ENCODE measurements at regions not wholly inside any gene's neighbourhood (a gene's known extent, or its start where the extent isn't known, plus 50 kb on each side); places are given as distances from the start of the nearest gene placed in this dataset.

GRCh38 chr15:47384776-47385175 lies 332.5 kb upstream of the SEMA6D start:
- WGBS, 2 donors = 79 to 81% methylated on average over 2 of the region's 2 CpGs
- TF ChIP-seq POLR2A (IDR thresholded peaks at IDR 0.05) = no peak
- TF ChIP-seq, protein P1, sequence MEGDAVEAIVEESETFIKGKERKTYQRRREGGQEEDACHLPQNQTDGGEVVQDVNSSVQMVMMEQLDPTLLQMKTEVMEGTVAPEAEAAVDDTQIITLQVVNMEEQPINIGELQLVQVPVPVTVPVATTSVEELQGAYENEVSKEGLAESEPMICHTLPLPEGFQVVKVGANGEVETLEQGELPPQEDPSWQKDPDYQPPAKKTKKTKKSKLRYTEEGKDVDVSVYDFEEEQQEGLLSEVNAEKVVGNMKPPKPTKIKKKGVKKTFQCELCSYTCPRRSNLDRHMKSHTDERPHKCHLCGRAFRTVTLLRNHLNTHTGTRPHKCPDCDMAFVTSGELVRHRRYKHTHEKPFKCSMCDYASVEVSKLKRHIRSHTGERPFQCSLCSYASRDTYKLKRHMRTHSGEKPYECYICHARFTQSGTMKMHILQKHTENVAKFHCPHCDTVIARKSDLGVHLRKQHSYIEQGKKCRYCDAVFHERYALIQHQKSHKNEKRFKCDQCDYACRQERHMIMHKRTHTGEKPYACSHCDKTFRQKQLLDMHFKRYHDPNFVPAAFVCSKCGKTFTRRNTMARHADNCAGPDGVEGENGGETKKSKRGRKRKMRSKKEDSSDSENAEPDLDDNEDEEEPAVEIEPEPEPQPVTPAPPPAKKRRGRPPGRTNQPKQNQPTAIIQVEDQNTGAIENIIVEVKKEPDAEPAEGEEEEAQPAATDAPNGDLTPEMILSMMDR (IDR thresholded peaks at IDR 0.05) = no peak
- no peak for DNase-seq (ENCODE audit: low spot score in 2 of 2)
- intact Hi-C loops (cut with DNase I; ENCODE audit: low total_unique reads) = no loop called here
- no peak overlapping the region for H3K4me3 ChIP-seq (ENCODE audit: low read depth, poor library complexity, severe bottlenecking)

DNA sequence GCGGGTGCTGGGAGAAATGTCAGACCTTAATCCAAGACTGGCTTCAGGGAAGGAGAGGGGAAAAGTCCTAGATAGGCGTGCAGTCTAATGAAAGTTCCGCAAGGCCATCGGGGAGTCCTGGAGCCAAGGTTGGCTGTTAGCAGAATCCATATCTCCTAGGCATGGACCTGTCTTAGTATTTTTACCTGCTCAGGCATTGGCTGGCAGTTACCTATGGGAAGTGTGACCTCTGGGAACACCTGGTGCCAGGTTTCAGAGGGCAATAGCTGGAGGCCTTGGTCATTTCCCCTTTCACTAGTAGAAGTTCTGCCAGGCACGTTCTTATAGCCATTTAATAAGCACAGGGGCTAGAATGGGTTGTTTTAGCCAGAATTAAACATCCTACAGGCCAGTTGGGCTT lies 330.8 kb upstream of the SEMA6D start:
- WGBS, 2 donors = 93 to 94% methylated on average over 5 of the region's 5 CpGs
- intact Hi-C loops (cut with DNase I; ENCODE audit: low total_unique reads) = no loop called here
- no peak for DNase-seq (ENCODE audit: low spot score in 2 of 2)
- no peak overlapping the region for H3K4me3 ChIP-seq (ENCODE audit: low read depth, poor library complexity, severe bottlenecking)
- no peak for TF ChIP-seq POLR2A (IDR thresholded peaks at IDR 0.05)
- TF ChIP-seq, protein P1 (IDR thresholded peaks at IDR 0.05) = no peak

DNA sequence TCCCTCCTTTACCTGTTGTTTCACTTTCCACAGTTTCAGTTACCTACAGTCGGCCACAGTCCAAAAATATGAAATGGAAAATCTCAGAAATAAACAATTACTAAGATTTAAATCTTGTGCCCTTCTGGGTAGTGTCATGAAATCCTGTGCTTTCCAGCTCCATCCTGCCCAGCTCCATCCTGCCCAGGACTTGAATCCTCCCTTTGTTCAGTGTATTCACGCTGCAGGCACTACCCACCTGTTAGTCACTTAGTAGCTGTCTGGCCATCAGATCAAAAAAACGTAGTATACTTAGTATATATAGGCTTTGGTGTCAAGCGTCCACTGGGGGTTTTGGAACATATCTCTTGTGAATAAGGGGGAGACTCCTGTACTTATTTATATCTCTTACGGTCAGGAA lies 329.0 kb upstream of the SEMA6D start:
- WGBS, 2 donors = 56 to 60% methylated on average over 5 of the region's 5 CpGs
- no peak for DNase-seq (ENCODE audit: low spot score in 2 of 2)
- intact Hi-C loops (cut with DNase I; ENCODE audit: low total_unique reads) = no loop called here
- TF ChIP-seq, protein P1 (IDR thresholded peaks at IDR 0.05) = no peak
- no peak for TF ChIP-seq POLR2A (IDR thresholded peaks at IDR 0.05)
- no peak overlapping the region for H3K4me3 ChIP-seq (ENCODE audit: low read depth, poor library complexity, severe bottlenecking)

DNA sequence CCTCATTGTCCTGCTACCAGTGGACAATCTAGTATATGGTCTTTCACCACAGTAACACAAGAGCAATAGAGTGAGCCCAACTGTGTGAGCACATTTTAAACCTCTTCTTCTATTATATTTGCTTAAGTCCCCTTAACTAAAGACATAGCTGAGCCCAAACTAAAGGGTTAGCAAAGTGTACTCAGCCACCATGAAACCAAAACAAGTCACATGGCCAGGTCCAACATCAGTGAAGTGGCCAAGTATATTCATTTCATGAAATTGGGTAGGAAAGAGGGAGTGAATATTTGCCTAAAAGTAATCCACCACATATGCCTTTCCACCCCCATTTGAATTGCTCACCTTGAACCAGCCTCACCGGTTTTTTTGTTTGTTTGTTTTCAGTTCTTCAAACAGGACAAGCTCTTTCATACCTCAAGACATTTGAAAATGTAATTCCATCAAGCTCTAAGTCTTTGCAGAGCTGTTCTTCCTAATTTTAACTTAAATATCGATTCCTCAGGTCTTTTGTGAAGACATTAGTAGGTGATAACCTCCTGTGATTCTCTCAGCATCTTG lies 327.0 kb upstream of the SEMA6D start:
- H3K4me3 ChIP-seq (ENCODE audit: low read depth, poor library complexity, severe bottlenecking) = no peak overlapping the region
- 90% methylated on average over 2 of the region's 2 CpGs for WGBS, 2 donors
- TF ChIP-seq, protein P1 (IDR thresholded peaks at IDR 0.05) = no peak
- intact Hi-C loops (cut with DNase I; ENCODE audit: low total_unique reads) = no loop called here
- DNase-seq (ENCODE audit: low spot score in 2 of 2) = no peak

GRCh38 chr15:47394286-47394809 lies 323.0 kb upstream of the SEMA6D start:
- 74 to 80% methylated on average over 6 of the region's 6 CpGs for WGBS, 2 donors

More at GRCh38 chr15:47394286-47394809, 323.0 kb upstream of the SEMA6D start:
- intact Hi-C loops (cut with DNase I; ENCODE audit: low total_unique reads) = no loop called here
- TF ChIP-seq POLR2A (IDR thresholded peaks at IDR 0.05) = no peak
- TF ChIP-seq, protein P1 (IDR thresholded peaks at IDR 0.05) = no peak
- no peak overlapping the region for H3K4me3 ChIP-seq (ENCODE audit: low read depth, poor library complexity, severe bottlenecking)
- DNase-seq (ENCODE audit: low spot score in 2 of 2) = no peak

Measured in lower leg skin (tissue), 4 donors.